Epithelial cell of proximal tubule (primary cell): ENCODE measurements at regions not wholly inside any gene's neighbourhood (a gene's known extent, or its start where the extent isn't known, plus 50 kb on each side); places are given as distances from the start of the nearest gene placed in this dataset.
"Not testable (repeated sequence)": the region's sequence is repeated elsewhere in the genome, so short reads cannot be mapped to it uniquely, and the experiment has no call there.

Source experiments
- DNase-seq: peaks from one replicate; pipeline ENCODE4 v3.0.0-alpha.2; 2011; ENCODE audit warnings: low read depth
- H3K4me3 ChIP-seq: 2 replicates; pipeline ENCODE4 v1.5.1; 2011; ENCODE audit warnings: low read depth, mild to moderate bottlenecking, low read length
- CTCF ChIP-seq: conservative IDR thresholded peaks from 2 replicates; pipeline ENCODE4 v1.5.1; 2012; ENCODE audit warnings: low read depth, mild to moderate bottlenecking, low read length

- no peak overlapping the region for H3K4me3 ChIP-seq
- no peak for TF ChIP-seq CTCF
- DNase-seq = no peak
Observed at GRCh38 chr13:73657821-73658540, 476.2 kb downstream of the KLF12 start.

- no peak for DNase-seq
- TF ChIP-seq CTCF = no peak
Observed at GRCh38 chr13:73656863-73657262, 477.3 kb downstream of the KLF12 start.

GRCh38 chr13:73653688-73654087 lies 480.5 kb downstream of the KLF12 start:
- TF ChIP-seq CTCF = no peak
- no peak for DNase-seq

More at GRCh38 chr13:73656863-73657262, 477.3 kb downstream of the KLF12 start:
- H3K4me3 ChIP-seq = no peak overlapping the region

GRCh38 chr13:73647417-73647816 lies 486.8 kb downstream of the KLF12 start:
- TF ChIP-seq CTCF = no peak
- DNase-seq = no peak
- no peak overlapping the region for H3K4me3 ChIP-seq

More at GRCh38 chr13:73653688-73654087, 480.5 kb downstream of the KLF12 start:
- no peak overlapping the region for H3K4me3 ChIP-seq

GRCh38 chr13:73640476-73641179 lies 493.6 kb downstream of the KLF12 start:
- H3K4me3 ChIP-seq = not testable (repeated sequence)

GRCh38 chr13:73635166-73635787 lies 498.9 kb downstream of the KLF12 start:
- DNase-seq = no peak
- H3K4me3 ChIP-seq = no peak overlapping the region
- TF ChIP-seq CTCF = no peak

More at GRCh38 chr13:73640476-73641179, 493.6 kb downstream of the KLF12 start:
- DNase-seq = not testable (repeated sequence)

- no peak for TF ChIP-seq CTCF
- no peak for DNase-seq
Observed at GRCh38 chr13:73633817-73634460, 500.3 kb downstream of the KLF12 start.

More at GRCh38 chr13:73633817-73634460, 500.3 kb downstream of the KLF12 start:
- H3K4me3 ChIP-seq = no peak overlapping the region
